CD4-positive, alpha-beta T cell treated with Interleukin-6 at 100 ng/mL for 8 hours (primary cell): ENCODE measurements at regions not wholly inside any gene's neighbourhood (a gene's known extent, or its start where the extent isn't known, plus 50 kb on each side); places are given as distances from the start of the nearest gene placed in this dataset.

Experiments used
- DNase-seq: peaks from one replicate; pipeline ENCODE4 v3.0.0-alpha.2; 2020; ENCODE audit warnings: mixed read lengths, low spot score

- no peak for DNase-seq
Measured at GRCh38 chr2:198219292-198219691, 414.9 kb downstream of the PLCL1 start.

GRCh38 chr2:198214114-198214596 lies 409.8 kb downstream of the PLCL1 start:
- DNase-seq = no peak

DNA sequence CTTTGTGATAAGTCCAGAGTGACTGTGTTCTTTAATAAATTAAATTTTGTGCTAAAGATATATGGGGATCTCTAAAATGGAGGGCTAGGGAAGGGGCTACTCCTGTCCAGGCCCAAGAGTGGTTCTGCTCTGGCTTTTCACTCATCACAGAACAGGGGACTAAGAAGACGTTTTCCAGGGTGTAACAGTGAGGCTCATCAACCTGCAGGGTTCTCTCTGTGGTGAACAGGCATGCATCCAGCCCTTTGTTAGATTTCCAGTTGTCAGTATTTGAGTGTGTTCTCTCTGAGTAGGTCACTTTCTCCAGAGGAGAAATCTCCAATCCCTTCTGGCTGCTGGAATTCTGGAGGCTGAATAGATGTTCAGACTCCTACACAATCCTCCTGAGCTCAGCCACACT lies 408.9 kb downstream of the PLCL1 start:
- DNase-seq = no peak

- no peak for DNase-seq
Measured at GRCh38 chr2:198211706-198212105, 407.3 kb downstream of the PLCL1 start.

DNA sequence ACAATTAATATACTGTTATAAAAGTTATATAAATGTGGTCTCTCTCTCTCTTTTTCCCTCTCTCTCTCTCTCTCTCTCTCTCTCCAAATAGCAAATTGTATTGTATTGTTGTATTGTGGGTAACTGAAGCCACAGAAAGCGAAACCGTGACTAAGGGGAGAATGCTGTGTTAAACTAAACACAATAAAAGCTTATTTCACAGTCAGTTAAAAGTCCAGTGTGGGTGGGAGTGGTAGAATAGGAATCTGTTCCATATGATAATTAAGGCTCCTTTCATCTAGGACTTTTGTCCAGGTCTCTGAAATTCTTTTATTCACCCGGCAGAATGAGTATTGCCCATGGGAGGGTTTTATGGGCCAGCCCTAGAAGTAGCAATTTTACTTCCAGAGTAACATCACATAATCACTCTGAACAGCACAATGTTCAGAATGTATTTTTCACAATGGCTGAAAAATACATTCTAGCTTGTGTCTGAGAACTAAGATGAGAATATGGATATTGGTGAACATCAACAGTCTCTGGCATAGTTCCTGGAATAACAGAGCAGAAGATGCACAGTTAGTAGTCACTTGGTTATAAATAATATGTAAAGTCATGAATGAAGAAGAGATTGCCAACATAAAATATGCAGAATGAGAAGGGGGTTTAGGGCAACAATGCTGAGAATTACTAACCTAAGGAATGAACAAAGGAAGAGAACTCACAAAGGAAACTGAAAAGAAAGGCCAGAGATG lies 399.1 kb downstream of the PLCL1 start:
- DNase-seq = no peak
